Astrocyte (in vitro differentiated cells and primary cell): ENCODE measurements at regions not wholly inside any gene's neighbourhood (a gene's known extent, or its start where the extent isn't known, plus 50 kb on each side); places are given as distances from the start of the nearest gene placed in this dataset.

Experiments used
- EZH2 ChIP-seq: IDR thresholded peaks from 2 replicates; pipeline ENCODE4 v1.6.1; 2012; ENCODE audit warnings: mild to moderate bottlenecking, low read length, inconsistent platforms; ENCODE audit not compliant: insufficient read depth
- TF ChIP-seq, protein P1 (sequence below): IDR thresholded peaks from 2 replicates; pipeline ENCODE4 v1.5.1; 2011; ENCODE audit warnings: low read depth, mild to moderate bottlenecking, inconsistent platforms, low read length, moderate library complexity; ENCODE audit not compliant: insufficient read depth

DNA sequence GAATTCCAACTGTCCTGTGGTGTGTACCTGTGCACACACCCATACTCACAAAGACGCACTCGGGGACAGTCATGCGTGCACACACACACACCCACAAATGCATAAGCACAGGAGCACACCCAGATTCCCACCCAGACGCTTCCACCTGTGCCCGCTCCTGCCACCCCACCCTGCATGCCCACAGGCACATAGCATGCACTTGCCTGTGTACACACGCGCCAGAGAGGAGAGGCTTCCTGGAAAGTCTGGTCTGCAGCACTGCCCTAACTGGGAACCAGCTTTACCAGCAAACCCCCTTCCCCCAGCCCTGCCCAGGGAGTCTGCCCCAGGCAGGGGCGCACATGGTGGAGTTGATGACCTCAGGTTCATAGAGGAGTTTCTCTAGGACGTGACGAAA lies 246.2 kb downstream of the UACA start:
- TF ChIP-seq, protein P1, sequence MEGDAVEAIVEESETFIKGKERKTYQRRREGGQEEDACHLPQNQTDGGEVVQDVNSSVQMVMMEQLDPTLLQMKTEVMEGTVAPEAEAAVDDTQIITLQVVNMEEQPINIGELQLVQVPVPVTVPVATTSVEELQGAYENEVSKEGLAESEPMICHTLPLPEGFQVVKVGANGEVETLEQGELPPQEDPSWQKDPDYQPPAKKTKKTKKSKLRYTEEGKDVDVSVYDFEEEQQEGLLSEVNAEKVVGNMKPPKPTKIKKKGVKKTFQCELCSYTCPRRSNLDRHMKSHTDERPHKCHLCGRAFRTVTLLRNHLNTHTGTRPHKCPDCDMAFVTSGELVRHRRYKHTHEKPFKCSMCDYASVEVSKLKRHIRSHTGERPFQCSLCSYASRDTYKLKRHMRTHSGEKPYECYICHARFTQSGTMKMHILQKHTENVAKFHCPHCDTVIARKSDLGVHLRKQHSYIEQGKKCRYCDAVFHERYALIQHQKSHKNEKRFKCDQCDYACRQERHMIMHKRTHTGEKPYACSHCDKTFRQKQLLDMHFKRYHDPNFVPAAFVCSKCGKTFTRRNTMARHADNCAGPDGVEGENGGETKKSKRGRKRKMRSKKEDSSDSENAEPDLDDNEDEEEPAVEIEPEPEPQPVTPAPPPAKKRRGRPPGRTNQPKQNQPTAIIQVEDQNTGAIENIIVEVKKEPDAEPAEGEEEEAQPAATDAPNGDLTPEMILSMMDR = no peak
- TF ChIP-seq EZH2 = no peak
